ENCODE measurements at regions not wholly inside any gene's neighbourhood (a gene's known extent, or its start where the extent isn't known, plus 50 kb on each side); places are given as distances from the start of the nearest gene placed in this dataset.

DNA sequence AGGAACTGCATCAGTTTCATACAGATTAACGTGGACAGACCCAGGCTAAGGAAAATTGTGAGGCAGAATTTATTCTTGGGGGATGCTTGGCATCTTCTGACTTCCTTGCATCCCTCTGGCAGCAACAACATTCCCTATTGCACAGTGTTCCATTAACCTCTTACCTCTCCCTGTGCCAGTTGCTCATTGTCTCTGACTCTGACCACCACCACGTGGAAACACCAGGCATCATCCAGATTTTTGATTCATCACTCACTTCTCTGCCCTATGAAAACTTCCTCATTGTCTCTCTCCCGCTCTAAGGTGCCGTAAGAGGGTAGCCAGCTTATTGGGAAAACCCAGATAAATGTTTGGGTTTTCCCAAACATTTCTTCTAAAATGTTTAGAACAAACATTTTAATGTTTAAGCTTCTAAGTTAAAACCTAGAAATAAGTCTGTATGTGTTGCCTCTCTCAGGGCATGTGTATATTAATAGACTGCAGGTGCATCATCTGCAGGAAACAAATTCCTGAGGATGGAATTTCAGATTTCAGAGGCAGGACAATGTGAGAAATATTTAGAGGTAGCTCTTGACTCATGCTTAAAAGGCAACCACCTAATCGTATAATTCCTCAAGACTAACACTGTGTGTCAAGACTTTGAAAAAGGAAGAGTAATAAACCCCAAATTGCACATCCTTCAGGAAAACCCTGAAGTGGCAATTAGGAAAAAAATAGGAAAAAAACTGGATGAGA is 64.5 kb upstream of the SLC35F4 start:
- H3K36me3 ChIP-seq (ENCODE audit: control insufficient read depth, insufficient read depth, low read length), result no peaks in the 10 kb centered on the region
- intact Hi-C loops (cut with micrococcal nuclease; ENCODE audit: unreplicated experiment) (no loop called here), in situ Hi-C loops (cut with HindIII; ENCODE audit: low pct_unique_long_range_greater_than_20kb, low sequenced_read_pairs) (no loop called here)
- TF ChIP-seq SIN3A (IDR thresholded peaks at IDR 0.05; ENCODE audit: borderline replicate concordance, insufficient read depth, low read depth, low read length) (no peak), POLR2AphosphoS5 (IDR thresholded peaks at IDR 0.05; ENCODE audit: low read depth, low read length) (no peak), TCF7L2 (IDR thresholded peaks at IDR 0.05; ENCODE audit: low read depth, low read length) (no peak), REST (IDR thresholded peaks at IDR 0.05; ENCODE audit: insufficient read depth in 1 of 2, low read depth in 2 of 2, low read length in 1 of 2) (no peak)
- TF ChIP-seq, protein P1, sequence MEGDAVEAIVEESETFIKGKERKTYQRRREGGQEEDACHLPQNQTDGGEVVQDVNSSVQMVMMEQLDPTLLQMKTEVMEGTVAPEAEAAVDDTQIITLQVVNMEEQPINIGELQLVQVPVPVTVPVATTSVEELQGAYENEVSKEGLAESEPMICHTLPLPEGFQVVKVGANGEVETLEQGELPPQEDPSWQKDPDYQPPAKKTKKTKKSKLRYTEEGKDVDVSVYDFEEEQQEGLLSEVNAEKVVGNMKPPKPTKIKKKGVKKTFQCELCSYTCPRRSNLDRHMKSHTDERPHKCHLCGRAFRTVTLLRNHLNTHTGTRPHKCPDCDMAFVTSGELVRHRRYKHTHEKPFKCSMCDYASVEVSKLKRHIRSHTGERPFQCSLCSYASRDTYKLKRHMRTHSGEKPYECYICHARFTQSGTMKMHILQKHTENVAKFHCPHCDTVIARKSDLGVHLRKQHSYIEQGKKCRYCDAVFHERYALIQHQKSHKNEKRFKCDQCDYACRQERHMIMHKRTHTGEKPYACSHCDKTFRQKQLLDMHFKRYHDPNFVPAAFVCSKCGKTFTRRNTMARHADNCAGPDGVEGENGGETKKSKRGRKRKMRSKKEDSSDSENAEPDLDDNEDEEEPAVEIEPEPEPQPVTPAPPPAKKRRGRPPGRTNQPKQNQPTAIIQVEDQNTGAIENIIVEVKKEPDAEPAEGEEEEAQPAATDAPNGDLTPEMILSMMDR (IDR thresholded peaks at IDR 0.05), result no peak
- ChIA-PET POLR2A (no interaction called here), CTCF (no interaction called here)
- no TSS peak for BruUV-seq (replicated peaks)
- H3K27me3 ChIP-seq (ENCODE audit: control insufficient read depth, insufficient read depth, low read length), result no peaks in the 10 kb centered on the region
- H3K9me3 ChIP-seq (ENCODE audit: control insufficient read depth, insufficient read depth, low read depth, low read length), result no peaks in the 10 kb centered on the region
- H3K4me1 ChIP-seq (ENCODE audit: control insufficient read depth, insufficient read depth, low read length), result no peaks in the 10 kb centered on the region
- DNase-seq (ENCODE audit: low read depth, low spot score) (peak; percentile 7), ATAC-seq (no peak)
- H3K4me3 ChIP-seq (ENCODE audit: low read depth in 2 of 2, low read length in 2 of 2), result no peak overlapping the region
- H3K27ac ChIP-seq (ENCODE audit: low read length), result no peak overlapping the region

DNA sequence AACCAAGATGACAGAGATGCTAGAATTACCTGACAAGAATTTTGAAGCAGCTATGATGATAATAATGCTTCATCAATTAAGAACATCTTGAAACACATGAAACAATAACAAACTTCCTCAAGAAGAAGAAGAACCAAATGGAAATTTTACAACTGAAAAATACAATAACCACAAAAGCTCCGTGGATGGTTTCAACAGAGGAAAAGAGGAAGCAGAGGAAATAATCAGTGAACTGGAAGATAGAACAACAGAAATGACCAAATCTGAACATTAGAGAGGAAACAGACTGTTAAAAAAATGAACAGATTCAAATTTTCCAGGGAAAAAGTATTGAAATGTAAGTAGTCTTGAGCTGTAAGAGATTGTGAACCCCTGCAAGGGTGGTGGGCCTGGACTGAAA is 62.8 kb upstream of the SLC35F4 start:
- no peak overlapping the region for H3K27ac ChIP-seq (ENCODE audit: low read length)
- H3K4me1 ChIP-seq (ENCODE audit: control insufficient read depth, insufficient read depth, low read length), result no peaks in the 10 kb centered on the region
- no peak overlapping the region for H3K4me3 ChIP-seq (ENCODE audit: low read depth in 2 of 2, low read length in 2 of 2)
- POLR2A ChIA-PET, result no interaction called here
- in situ Hi-C loops (cut with HindIII; ENCODE audit: low pct_unique_long_range_greater_than_20kb, low sequenced_read_pairs) (no loop called here), intact Hi-C loops (cut with micrococcal nuclease; ENCODE audit: unreplicated experiment) (no loop called here)
- ATAC-seq (no peak), DNase-seq (ENCODE audit: low read depth, low spot score) (no peak)
- H3K36me3 ChIP-seq (ENCODE audit: control insufficient read depth, insufficient read depth, low read length), result no peaks in the 10 kb centered on the region
- CTCF ChIA-PET, result no interaction called here
- BruUV-seq (replicated peaks), result no TSS peak
- no peaks in the 10 kb centered on the region for H3K27me3 ChIP-seq (ENCODE audit: control insufficient read depth, insufficient read depth, low read length)
- no peak for TF ChIP-seq POLR2AphosphoS5 (IDR thresholded peaks at IDR 0.05; ENCODE audit: low read depth, low read length)
- no peak for TF ChIP-seq REST (IDR thresholded peaks at IDR 0.05; ENCODE audit: insufficient read depth in 1 of 2, low read depth in 2 of 2, low read length in 1 of 2)
- TF ChIP-seq, protein P1 (IDR thresholded peaks at IDR 0.05), result no peak
- TF ChIP-seq SIN3A (IDR thresholded peaks at IDR 0.05; ENCODE audit: borderline replicate concordance, insufficient read depth, low read depth, low read length), result no peak
- no peak for TF ChIP-seq TCF7L2 (IDR thresholded peaks at IDR 0.05; ENCODE audit: low read depth, low read length)
- H3K9me3 ChIP-seq (ENCODE audit: control insufficient read depth, insufficient read depth, low read depth, low read length), result no peaks in the 10 kb centered on the region

Measured in Panc1 (cell line).